NCI-H146 (cell line): ENCODE measurements at regions not wholly inside any gene's neighbourhood (a gene's known extent, or its start where the extent isn't known, plus 50 kb on each side); places are given as distances from the start of the nearest gene placed in this dataset.
"Not testable (repeated sequence)": the region's sequence is repeated elsewhere in the genome, so short reads cannot be mapped to it uniquely, and the experiment has no call there.

Experiments
- DNase-seq: peaks from one replicate; lab custom pipeline; 2025; lab: John Stamatoyannopoulos, UW

- no peak for DNase-seq
Measured at GRCh38 chr18:59800897-59801296, 98.9 kb upstream of the PMAIP1 start.

DNA sequence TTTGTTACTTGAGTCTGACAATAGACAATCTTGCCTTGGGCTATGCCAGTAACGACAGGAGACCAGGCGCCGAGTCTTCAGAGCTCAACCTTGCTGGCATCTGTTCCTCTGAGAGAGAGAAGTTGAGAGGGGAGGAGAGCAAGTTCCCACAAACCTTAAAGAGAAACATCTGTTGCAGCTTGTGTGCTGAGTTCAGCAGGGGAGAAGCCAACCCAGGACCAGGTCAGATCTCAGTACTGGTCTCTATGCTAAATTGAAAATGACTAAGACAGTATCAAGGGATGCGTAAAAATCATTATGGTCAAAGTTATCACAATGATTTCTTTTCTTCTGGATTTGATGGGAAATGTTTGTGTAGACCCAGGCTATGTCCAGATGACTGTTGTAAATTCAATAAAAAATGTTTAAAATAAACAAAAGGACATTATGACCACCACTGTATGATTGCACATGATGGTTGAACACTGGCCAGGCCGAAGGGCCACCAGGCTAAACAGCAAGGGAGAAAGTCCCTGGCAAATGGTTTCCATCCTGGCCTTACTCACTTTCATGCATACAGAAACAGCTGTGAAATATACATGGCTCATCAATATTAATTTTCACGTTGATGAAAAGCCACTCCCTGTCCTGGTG lies 100.3 kb upstream of the PMAIP1 start:
- peak; percentile 17 for DNase-seq

GRCh38 chr18:59795882-59796281 lies 98.7 kb upstream of the CCBE1 start:
- DNase-seq = no peak

- DNase-seq = no peak
Measured at GRCh38 chr18:59792353-59792752, 95.1 kb upstream of the CCBE1 start.

GRCh38 chr18:59790346-59790936 lies 93.2 kb upstream of the CCBE1 start:
- DNase-seq = not testable (repeated sequence)

GRCh38 chr18:59788791-59789106 lies 91.5 kb upstream of the CCBE1 start:
- no peak for DNase-seq

GRCh38 chr18:59787998-59788790 lies 91.0 kb upstream of the CCBE1 start:
- DNase-seq = no peak

GRCh38 chr18:59784694-59785093 lies 87.5 kb upstream of the CCBE1 start:
- no peak for DNase-seq

DNA sequence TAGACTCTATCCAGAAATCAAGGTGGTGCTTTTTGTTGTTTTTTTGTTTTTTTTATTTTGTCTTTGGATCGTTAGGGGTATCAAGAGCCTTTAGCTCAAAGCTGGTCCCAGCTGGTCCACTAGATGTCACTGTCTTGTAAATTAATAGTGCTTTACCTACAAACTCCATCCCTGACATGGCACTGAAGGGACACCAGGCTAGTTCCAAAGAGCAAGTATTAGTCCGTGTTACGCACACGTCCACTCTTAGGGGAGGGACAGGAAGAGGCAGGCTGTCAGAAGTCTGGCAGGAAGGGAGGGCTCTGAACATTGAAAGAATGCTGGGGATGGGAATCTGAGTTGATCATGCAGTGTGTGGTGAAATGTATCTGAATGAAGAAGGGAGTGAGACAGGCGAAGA lies 85.9 kb upstream of the CCBE1 start:
- DNase-seq = peak; percentile 68

- DNase-seq = no peak
Measured at GRCh38 chr18:59779979-59780378, 82.8 kb upstream of the CCBE1 start.

DNA sequence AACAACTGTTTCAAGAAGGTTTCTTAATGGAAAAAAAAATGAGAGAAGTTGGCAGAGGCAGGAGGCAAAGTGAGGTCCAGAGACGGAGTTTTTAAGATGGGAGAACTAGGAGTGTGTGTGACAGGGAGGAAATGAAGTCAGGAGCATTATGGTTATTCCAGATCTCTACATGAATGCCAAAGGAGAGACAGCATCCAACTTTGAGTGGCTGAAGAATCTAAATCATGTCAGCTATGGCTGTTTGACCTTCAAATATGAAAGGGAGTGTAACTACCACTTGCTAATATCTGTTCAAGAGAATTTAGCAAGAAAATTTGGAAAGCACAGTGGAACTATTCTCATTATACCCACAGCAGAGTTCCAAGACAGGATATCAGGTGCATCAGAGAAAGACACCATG lies 81.2 kb upstream of the CCBE1 start:
- DNase-seq = no peak

- DNase-seq = no peak
Measured at GRCh38 chr18:59777636-59778035, 80.4 kb upstream of the CCBE1 start.

DNA sequence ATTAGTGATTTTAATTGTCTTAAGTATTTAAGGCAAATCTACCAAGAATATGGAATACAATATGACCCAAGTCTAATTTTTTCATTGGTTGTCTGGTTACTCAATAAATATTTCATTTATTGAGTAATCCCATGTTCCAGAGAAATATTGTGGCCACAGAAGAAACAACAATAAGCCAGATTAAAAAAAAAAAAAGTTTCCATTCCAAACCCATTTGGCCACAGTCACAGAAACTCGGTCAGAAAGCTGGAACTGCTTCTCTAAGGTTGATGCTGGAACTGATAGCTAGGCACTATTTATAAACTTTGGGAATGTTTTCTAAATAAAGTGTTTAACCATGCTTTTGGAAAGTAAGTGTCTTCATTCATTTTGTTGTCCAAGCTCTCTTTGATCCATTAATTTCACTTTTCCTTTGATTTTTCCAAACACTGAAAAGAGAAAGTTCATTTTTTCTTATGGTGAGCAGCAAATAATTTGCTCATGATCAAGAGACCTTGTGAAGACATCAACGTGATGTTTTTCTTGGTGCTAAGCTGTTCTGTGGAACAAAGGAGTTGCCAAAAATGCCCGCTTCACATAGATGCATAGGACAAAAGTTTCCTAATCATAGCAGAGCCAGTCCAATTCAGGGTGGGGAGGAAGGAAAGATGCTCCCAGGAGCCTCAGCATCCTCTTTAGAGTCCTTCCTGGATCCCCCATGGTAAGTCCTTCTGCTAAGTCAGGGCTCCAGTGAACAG lies 72.1 kb upstream of the CCBE1 start:
- no peak for DNase-seq

- no peak for DNase-seq
Measured at GRCh38 chr18:59768409-59768808, 71.2 kb upstream of the CCBE1 start.

GRCh38 chr18:59767732-59768131 lies 70.5 kb upstream of the CCBE1 start:
- no peak for DNase-seq

- DNase-seq = no peak
Measured at GRCh38 chr18:59765343-59765742, 68.1 kb upstream of the CCBE1 start.

GRCh38 chr18:59764281-59764680 lies 67.1 kb upstream of the CCBE1 start:
- DNase-seq = no peak

DNA sequence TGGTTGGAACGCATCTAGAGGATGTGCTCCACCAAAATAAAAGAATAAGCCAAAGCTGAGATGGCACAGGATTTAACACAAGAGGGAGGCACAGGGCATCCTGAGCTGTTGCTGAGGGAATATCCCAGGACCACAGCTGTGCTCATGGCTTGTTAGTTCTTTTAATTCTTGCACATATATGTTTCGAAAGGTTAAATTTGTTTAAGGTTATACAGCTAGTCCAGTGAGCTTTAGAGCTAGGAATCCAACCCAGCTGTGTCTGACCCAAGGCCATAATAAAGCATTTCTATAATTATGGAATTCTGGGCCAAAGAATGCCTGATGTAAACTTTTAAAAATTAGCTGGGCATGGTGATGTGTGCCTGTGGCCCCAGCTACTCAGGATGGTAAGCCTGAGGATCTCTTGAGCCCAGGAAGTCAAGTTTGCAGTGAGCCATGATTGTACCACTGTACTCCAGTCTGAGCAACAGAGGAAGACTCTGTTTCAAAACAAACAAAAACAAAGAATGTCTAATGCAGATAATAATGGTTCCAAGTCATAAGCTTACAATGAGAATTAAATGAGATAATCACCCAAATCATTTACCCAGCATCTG lies 66.4 kb upstream of the CCBE1 start:
- DNase-seq = no peak

GRCh38 chr18:59760619-59761600 lies 63.7 kb upstream of the CCBE1 start:
- no peak for DNase-seq

GRCh38 chr18:59760212-59760611 lies 63.0 kb upstream of the CCBE1 start:
- DNase-seq = no peak

DNA sequence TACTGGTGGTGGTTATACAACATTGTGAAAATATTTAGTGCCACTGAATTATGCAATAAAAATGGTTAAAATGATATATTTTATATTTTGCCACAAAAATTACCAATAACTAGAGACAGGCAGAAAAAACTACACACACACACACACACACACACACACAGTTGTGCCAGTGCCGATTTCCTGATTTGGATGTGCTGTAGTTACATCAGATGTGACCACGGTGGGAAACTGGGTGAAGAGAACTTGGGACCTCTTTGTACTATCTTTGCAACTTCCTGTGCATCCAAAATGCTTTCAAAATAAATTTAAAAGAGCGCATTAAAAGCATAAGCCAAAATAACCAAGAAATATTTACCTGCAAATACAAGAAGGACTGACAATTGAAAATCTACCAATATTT lies 61.6 kb upstream of the CCBE1 start:
- DNase-seq = no peak
